GM10266 (cell line): ENCODE measurements at regions not wholly inside any gene's neighbourhood (a gene's known extent, or its start where the extent isn't known, plus 50 kb on each side); places are given as distances from the start of the nearest gene placed in this dataset.
A peak's percentile ranks its signal among the peaks of the same experiment; 100 is the strongest.

Experiments
- DNase-seq: peaks from one replicate; pipeline ENCODE4 v3.0.0; 2012; ENCODE audit errors: extremely low spot score
- TF ChIP-seq, protein P1 (sequence below): IDR thresholded peaks from 2 replicates; pipeline ENCODE4 v1.5.1; 2012; ENCODE audit warnings: mild to moderate bottlenecking, low read depth; ENCODE audit not compliant: control insufficient read depth, insufficient read depth; ENCODE audit errors: missing control alignments

GRCh38 chr11:113603277-113604059 is 102.6 kb downstream of the TMPRSS5 start:
- TF ChIP-seq, protein P1, sequence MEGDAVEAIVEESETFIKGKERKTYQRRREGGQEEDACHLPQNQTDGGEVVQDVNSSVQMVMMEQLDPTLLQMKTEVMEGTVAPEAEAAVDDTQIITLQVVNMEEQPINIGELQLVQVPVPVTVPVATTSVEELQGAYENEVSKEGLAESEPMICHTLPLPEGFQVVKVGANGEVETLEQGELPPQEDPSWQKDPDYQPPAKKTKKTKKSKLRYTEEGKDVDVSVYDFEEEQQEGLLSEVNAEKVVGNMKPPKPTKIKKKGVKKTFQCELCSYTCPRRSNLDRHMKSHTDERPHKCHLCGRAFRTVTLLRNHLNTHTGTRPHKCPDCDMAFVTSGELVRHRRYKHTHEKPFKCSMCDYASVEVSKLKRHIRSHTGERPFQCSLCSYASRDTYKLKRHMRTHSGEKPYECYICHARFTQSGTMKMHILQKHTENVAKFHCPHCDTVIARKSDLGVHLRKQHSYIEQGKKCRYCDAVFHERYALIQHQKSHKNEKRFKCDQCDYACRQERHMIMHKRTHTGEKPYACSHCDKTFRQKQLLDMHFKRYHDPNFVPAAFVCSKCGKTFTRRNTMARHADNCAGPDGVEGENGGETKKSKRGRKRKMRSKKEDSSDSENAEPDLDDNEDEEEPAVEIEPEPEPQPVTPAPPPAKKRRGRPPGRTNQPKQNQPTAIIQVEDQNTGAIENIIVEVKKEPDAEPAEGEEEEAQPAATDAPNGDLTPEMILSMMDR = no peak
- DNase-seq = no peak

DNA sequence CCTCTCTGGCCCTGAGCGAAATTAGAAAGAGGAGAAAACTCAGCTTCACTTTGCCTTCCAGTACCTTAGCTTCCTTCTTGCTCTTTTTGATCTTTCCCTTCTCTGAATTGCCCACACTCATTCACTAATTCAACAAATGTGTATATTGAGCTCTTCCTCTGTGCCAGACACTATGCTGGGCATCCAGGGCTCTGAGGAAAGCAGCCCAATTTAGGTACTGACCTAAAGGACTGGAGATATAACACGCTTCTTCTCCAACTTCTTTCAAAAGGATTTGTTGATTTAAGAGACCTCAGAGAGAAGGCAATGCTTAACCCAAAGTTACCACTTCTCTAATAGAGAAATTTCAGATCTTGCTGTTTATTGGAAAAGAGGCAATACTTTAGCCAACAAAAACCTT is 103.6 kb downstream of the TMPRSS5 start:
- TF ChIP-seq, protein P1 = no peak
- no peak for DNase-seq

GRCh38 chr11:113596658-113597057 is 109.5 kb downstream of the TMPRSS5 start:
- DNase-seq = no peak

DNA sequence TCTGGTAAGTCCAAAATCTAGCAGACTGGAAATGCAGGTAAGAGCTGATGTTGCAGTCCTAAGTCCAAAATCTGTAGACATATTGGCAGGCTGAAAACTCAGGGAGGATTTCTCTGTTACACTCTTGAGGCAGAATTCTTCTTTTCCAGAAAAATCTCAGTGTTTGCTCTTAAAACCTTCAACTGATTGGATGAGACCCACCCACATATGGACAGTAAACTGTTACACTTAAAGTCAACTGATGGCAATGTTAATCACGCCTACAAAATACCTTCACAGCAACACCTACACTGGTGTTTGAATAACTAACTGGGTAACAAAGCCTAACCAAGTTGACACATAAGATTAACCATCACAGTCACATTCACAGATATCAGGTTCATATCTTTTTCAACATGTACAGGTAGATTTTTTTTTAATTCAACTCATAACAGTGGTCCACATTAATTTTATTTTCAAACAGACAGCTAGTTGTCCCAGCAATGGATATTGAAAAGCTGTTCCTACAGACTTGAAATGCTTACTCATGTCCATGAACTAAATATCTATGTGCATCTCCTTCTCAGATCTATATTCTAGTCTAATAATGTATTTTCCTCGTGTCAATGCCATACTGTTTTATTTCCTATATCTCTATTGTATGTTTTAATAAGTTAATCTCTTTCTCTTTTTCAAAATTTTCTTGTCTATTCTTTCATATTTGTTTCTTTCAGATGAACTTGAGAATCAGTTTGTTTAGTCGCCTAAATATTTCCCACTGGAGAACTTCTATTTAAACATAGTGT is 110.1 kb downstream of the TMPRSS5 start:
- no peak for DNase-seq
- TF ChIP-seq, protein P1 = no peak

More at GRCh38 chr11:113596658-113597057, 109.5 kb downstream of the TMPRSS5 start:
- TF ChIP-seq, protein P1 = no peak

DNA sequence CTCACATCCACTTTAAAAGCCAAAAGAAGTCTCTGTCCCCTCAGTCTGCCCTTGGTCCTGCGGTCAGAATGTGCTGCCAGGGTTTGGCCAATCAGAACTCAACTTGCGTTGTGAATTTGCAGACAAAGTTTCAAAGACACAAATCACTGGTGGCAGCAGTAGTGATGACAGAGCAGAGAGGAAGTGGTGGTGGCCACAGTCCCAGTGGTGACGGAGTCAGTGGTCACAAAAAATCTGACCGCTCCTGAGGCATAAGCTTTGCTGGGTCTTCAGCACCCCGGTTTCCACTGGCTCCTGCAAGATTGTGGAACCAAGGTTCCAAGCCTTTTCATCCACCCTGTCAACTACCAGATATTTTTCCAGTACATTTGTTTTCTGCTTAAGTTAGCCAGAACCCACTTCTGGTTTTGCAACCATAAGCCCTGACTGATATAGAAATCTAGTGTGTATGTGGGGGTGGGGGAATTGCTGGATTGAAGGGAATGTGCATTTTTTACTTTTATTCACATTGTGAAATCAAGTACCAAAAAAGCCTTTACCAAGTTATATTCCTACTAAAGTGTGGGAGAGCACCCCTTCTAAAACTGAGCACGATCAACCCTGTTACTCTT is 112.3 kb downstream of the TMPRSS5 start:
- peak; percentile 38 for DNase-seq
- TF ChIP-seq, protein P1 = no peak

DNA sequence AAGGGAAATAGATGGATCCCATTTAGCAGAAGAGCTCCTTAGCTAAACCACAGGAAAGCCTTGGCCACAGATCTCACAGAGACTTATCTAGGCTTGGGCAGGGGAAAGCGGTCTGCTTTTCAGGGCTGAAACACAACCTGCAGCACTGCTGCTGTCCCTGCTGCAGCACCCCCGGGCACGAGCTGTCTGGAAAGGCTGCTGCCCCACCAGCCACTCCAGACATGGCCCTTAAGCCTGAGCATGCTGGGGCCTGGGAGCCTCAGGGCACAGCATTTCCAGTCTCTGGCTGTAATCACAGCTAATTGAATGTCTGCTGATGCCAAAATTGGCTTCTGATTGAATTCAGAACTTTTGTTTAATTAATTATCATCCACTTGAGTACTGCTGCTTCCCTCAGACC is 115.0 kb downstream of the TMPRSS5 start:
- DNase-seq = no peak
- TF ChIP-seq, protein P1 = no peak
